H9 (cell line): ENCODE measurements at regions not wholly inside any gene's neighbourhood (a gene's known extent, or its start where the extent isn't known, plus 50 kb on each side); places are given as distances from the start of the nearest gene placed in this dataset.

Source experiments
- DNase-seq: peaks from one replicate; pipeline ENCODE4 v3.0.0-alpha.2; 2017
- H2AFZ ChIP-seq: one replicate; pipeline ENCODE4 v1.6.1; 2013; ENCODE audit warnings: mild to moderate bottlenecking, low read length, control low read depth, moderate library complexity
- H2AK5ac ChIP-seq: 2 replicates; pipeline ENCODE4 v1.6.1; 2013; ENCODE audit warnings: low read length, control low read depth, mixed read lengths; ENCODE audit not compliant: insufficient read length
- H2BK120ac ChIP-seq: one replicate; pipeline ENCODE4 v1.6.1; 2013; ENCODE audit warnings: low read depth, mild to moderate bottlenecking, low read length, control low read depth, inconsistent platforms; ENCODE audit not compliant: poor library complexity, severe bottlenecking
- H2BK12ac ChIP-seq: 2 replicates; pipeline ENCODE4 v1.6.1; 2013; ENCODE audit warnings: low read length, control low read depth, mixed read lengths, low read depth; ENCODE audit not compliant: insufficient read length
- H2BK15ac ChIP-seq: 2 replicates; pipeline ENCODE4 v1.6.1; 2013; ENCODE audit warnings: low read depth, low read length, control low read depth
- H2BK20ac ChIP-seq: one replicate; pipeline ENCODE4 v1.6.1; 2013; ENCODE audit warnings: low read depth, mild to moderate bottlenecking, low read length, control low read depth, inconsistent platforms; ENCODE audit not compliant: poor library complexity, severe bottlenecking
- H2BK5ac ChIP-seq: 2 replicates; pipeline ENCODE4 v1.6.1; 2013; ENCODE audit warnings: low read length, control low read depth, mixed read lengths; ENCODE audit not compliant: insufficient read length
- H3K14ac ChIP-seq: 2 replicates; pipeline ENCODE4 v1.6.1; 2013; ENCODE audit warnings: low read length, control low read depth; ENCODE audit not compliant: insufficient read depth
- H3K18ac ChIP-seq: 2 replicates; pipeline ENCODE4 v1.6.1; 2013; ENCODE audit warnings: low read depth, mild to moderate bottlenecking, mixed read lengths, low read length, control low read depth; ENCODE audit not compliant: insufficient read length
- H3K23ac ChIP-seq: 2 replicates; pipeline ENCODE4 v1.6.1; 2013; ENCODE audit warnings: low read length, control low read depth, mixed read lengths, low read depth; ENCODE audit not compliant: insufficient read length
- H3K23me2 ChIP-seq: 2 replicates; pipeline ENCODE4 v1.6.1; 2013; ENCODE audit warnings: low read depth, mild to moderate bottlenecking, mixed read lengths, low read length, control low read depth; ENCODE audit not compliant: insufficient read length, poor library complexity, severe bottlenecking
- H3K27ac ChIP-seq: 2 replicates; pipeline ENCODE4 v1.5.1; 2013; ENCODE audit warnings: low read length, control low read depth, mixed read lengths, low read depth; ENCODE audit not compliant: insufficient read length
- H3K27me3 ChIP-seq: 2 replicates; pipeline ENCODE4 v1.6.1; 2013; ENCODE audit warnings: low read length, control low read depth, inconsistent platforms; ENCODE audit not compliant: insufficient read depth
- H3K4ac ChIP-seq: 2 replicates; pipeline ENCODE4 v1.6.1; 2013; ENCODE audit warnings: low read depth, mild to moderate bottlenecking, control low read depth, inconsistent platforms, low read length, moderate library complexity
- H3K4me1 ChIP-seq: 2 replicates; pipeline ENCODE4 v1.6.1; 2013; ENCODE audit warnings: low read length, control low read depth, inconsistent platforms; ENCODE audit not compliant: insufficient read depth
- H3K4me2 ChIP-seq: 2 replicates; pipeline ENCODE4 v1.6.1; 2013; ENCODE audit warnings: low read length, control low read depth, mixed read lengths; ENCODE audit not compliant: insufficient read length, insufficient read depth
- H3K56ac ChIP-seq: 2 replicates; pipeline ENCODE4 v1.6.1; 2013; ENCODE audit warnings: low read depth, mild to moderate bottlenecking, mixed read lengths, low read length, control low read depth; ENCODE audit not compliant: insufficient read length
- H3K79me1 ChIP-seq: 2 replicates; pipeline ENCODE4 v1.6.1; 2013; ENCODE audit warnings: low read depth, mild to moderate bottlenecking, moderate library complexity, low read length, control low read depth, inconsistent platforms; ENCODE audit not compliant: insufficient read depth, poor library complexity, severe bottlenecking
- H3K79me2 ChIP-seq: 2 replicates; pipeline ENCODE4 v1.6.1; 2013; ENCODE audit warnings: low read length, control low read depth, inconsistent platforms; ENCODE audit not compliant: insufficient read depth
- H3K9ac ChIP-seq: 2 replicates; pipeline ENCODE4 v1.6.1; 2013; ENCODE audit warnings: low read length, control low read depth, mixed read lengths; ENCODE audit not compliant: insufficient read length; ENCODE audit errors: extremely low read depth
- H3K9me3 ChIP-seq: one replicate; pipeline ENCODE4 v1.6.1; 2013; ENCODE audit warnings: low read depth, low read length, inconsistent platforms; ENCODE audit not compliant: control insufficient read depth
- H3T11ph ChIP-seq: one replicate; pipeline ENCODE4 v1.6.1; 2013; ENCODE audit warnings: mild to moderate bottlenecking, low read length, control low read depth, inconsistent platforms
- H4K20me1 ChIP-seq: one replicate; pipeline ENCODE4 v1.6.1; 2013; ENCODE audit not compliant: control insufficient read depth, insufficient read length, insufficient read depth
- H4K5ac ChIP-seq: 2 replicates; pipeline ENCODE4 v1.6.1; 2013; ENCODE audit warnings: low read depth, mild to moderate bottlenecking, mixed read lengths, low read length, control low read depth; ENCODE audit not compliant: insufficient read length
- H4K8ac ChIP-seq: replicated peaks from 2 replicates; pipeline ENCODE4 v1.6.1; 2013; ENCODE audit warnings: low read length, control low read depth, mixed read lengths, low read depth; ENCODE audit not compliant: insufficient read length
- H4K91ac ChIP-seq: 2 replicates; pipeline ENCODE4 v1.6.1; 2013; ENCODE audit warnings: low read depth, mild to moderate bottlenecking, moderate library complexity, mixed read lengths, low read length, control low read depth; ENCODE audit not compliant: insufficient read length
- H3K27ac Mint-ChIP-seq, 3 experiments: 2 replicates in 2 of 3; 3 replicates in 1 of 3; pipeline ENCODE4 v1.8.0; 2020 to 2021; ENCODE audit warnings: mixed read lengths in 3 of 3, mild to moderate bottlenecking in 1 of 3, moderate library complexity in 1 of 3
- H3K27me3 Mint-ChIP-seq: 2 replicates; pipeline ENCODE4 v1.8.0; 2021; ENCODE audit warnings: low read depth, mild to moderate bottlenecking, moderate library complexity, mixed read lengths
- H3K36me3 Mint-ChIP-seq, 3 experiments: 2 replicates in 2 of 3; 3 replicates in 1 of 3; pipeline ENCODE4 v1.8.0; 2020 to 2021; ENCODE audit warnings: low read depth in 3 of 3, mixed read lengths in 3 of 3; ENCODE audit not compliant: insufficient read depth in 1 of 3
- H3K4me1 Mint-ChIP-seq, 2 experiments: 2 replicates each; pipeline ENCODE4 v1.8.0; 2020; ENCODE audit warnings: mixed read lengths in 2 of 2
- H3K4me3 Mint-ChIP-seq, 2 experiments: 2 replicates in 1 of 2; 3 replicates in 1 of 2; pipeline ENCODE4 v1.8.0; 2020 to 2021; ENCODE audit warnings: mild to moderate bottlenecking in 2 of 2, mixed read lengths in 2 of 2, moderate library complexity in 1 of 2
- H3K9me3 Mint-ChIP-seq, 2 experiments: 2 replicates in 1 of 2; 3 replicates in 1 of 2; pipeline ENCODE4 v1.8.0; 2020; ENCODE audit warnings: mild to moderate bottlenecking in 2 of 2, mixed read lengths in 2 of 2, moderate library complexity in 1 of 2
- CTCF ChIP-seq: fragments of 200-600 bp; sonication (generic); conservative IDR thresholded peaks from 3 replicates; pipeline ENCODE4 v1.8.0; 2021; ENCODE audit warnings: antibody characterized with exemption, mild to moderate bottlenecking
- WGBS: extraction: QIAGEN DNeasy Blood & Tissue Kit; methylation state at CpG from one replicate; pipeline ENCODE4 v1.1.7; 2013; ENCODE audit warnings: missing lambda C conversion rate, low lambda C conversion rate, mixed read lengths; ENCODE audit not compliant: insufficient read length; ENCODE audit errors: extremely low coverage; 5-methylcytosine and 5-hydroxymethylcytosine counted together

DNA sequence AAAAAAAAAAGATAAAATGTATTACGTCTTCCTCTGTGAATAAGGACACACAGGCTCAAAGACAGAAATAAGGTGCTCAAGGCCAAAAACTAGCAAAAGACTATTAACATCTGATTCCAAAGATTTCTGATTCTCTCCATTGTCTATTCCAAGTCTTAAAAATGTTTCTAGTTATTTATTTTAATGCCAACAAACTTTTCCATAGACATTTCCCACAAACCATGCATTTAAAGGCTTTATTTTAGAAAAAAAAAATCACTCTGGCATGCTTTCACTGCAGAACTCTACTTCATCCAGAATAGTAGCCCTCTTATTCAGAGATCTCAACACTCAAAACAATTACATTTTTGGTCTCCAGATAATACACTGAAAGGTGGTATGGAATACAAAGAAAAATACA lies 545.0 kb upstream of the TENM3 start:
- DNase-seq: no peak
- no peaks in the 10 kb centered on the region for H3K4me1 ChIP-seq
- Mint-ChIP-seq H3K27ac (no peak overlapping the region), H3K4me3 (no peak overlapping the region), H3K27me3 (no peaks in the 10 kb centered on the region), H3K36me3 (no peaks in the 10 kb centered on the region), H3K4me1 (peaks cover 0 to 5% of the 10 kb centered on the region in 2 experiments; a peak in 2 of 4 replicates), H3K9me3 (no peaks in the 10 kb centered on the region)
- TF ChIP-seq CTCF: no peak
- no peak overlapping the region for H3K18ac ChIP-seq
- H2BK120ac ChIP-seq: no peak overlapping the region
- no CpG with 5 or more reads among the region's 1 CpG for WGBS
- no peak overlapping the region for H2AFZ ChIP-seq
- no peaks in the 10 kb centered on the region for H3K9me3 ChIP-seq
- no peak overlapping the region for H2AK5ac ChIP-seq
- H3K27ac ChIP-seq: no peak overlapping the region
- no peak overlapping the region for H3T11ph ChIP-seq
- no peak overlapping the region for H3K23ac ChIP-seq
- H4K5ac ChIP-seq: no peak overlapping the region
- H3K4me2 ChIP-seq: no peak overlapping the region
- no peaks in the 10 kb centered on the region for H3K79me1 ChIP-seq
- H3K4ac ChIP-seq: no peak overlapping the region
- no peak overlapping the region for H4K91ac ChIP-seq
- no peak overlapping the region for H2BK15ac ChIP-seq
- no peak overlapping the region for H3K9ac ChIP-seq
- H4K20me1 ChIP-seq: no peaks in the 10 kb centered on the region
- H2BK12ac ChIP-seq: no peak overlapping the region
- H3K56ac ChIP-seq: no peak overlapping the region
- no peak overlapping the region for H3K14ac ChIP-seq
- no peaks in the 10 kb centered on the region for H3K79me2 ChIP-seq
- H3K27me3 ChIP-seq: no peaks in the 10 kb centered on the region
- H3K23me2 ChIP-seq: no peaks in the 10 kb centered on the region
- no peak overlapping the region for H2BK5ac ChIP-seq
- no peak overlapping the region for H4K8ac ChIP-seq
- no peak overlapping the region for H2BK20ac ChIP-seq
